PC-3 (cell line): ENCODE measurements at regions not wholly inside any gene's neighbourhood (a gene's known extent, or its start where the extent isn't known, plus 50 kb on each side); places are given as distances from the start of the nearest gene placed in this dataset.

ENCODE experiments used
- ATAC-seq: fragments of 200-7000 bp; cut with Tn5 transposase; 2 replicates; pipeline ENCODE4 v1.9.1; 2020; ENCODE audit warnings: mild to moderate bottlenecking, moderate library complexity
- BruUV-seq: library from RNA; stranded (reverse); fragments of 400-500 nt; replicated peaks from 2 replicates; lab custom pipeline; 2021; lab: Mats Ljungman, UMichigan
- CTCF ChIA-PET: fragments of 300-600 bp; sonication (Branson Sonifier 250); formaldehyde crosslinking; loops from one replicate; lab custom pipeline; 2022; ENCODE audit warnings: antibody characterized with exemption; lab: Charles Lee
- POLR2A ChIA-PET: fragments of 300-600 bp; sonication (Branson Sonifier 250); formaldehyde crosslinking; loops from one replicate; lab custom pipeline; 2022; ENCODE audit warnings: antibody characterized with exemption; ENCODE audit not compliant: unreplicated experiment; lab: Charles Lee
- DNase-seq: peaks from one replicate; pipeline ENCODE4 v3.0.0-alpha.2; 2015
- H2AFZ ChIP-seq: fragments of 300-600 bp; sonication (generic); 2 replicates; pipeline ENCODE4 v1.6.0; 2016; ENCODE audit warnings: antibody characterized with exemption, low read length
- H3F3A ChIP-seq: fragments of 300-600 bp; sonication (generic); one replicate; pipeline ENCODE4 v1.6.0; 2017; ENCODE audit warnings: antibody characterized with exemption, low read length, control low read depth, mild to moderate bottlenecking; ENCODE audit not compliant: unreplicated experiment
- H3K27ac ChIP-seq: fragments of 300-600 bp; sonication (generic); 2 replicates; pipeline ENCODE4 v1.5.1; 2016; ENCODE audit warnings: mild to moderate bottlenecking, low read length
- H3K27me3 ChIP-seq: fragments of 300-600 bp; sonication (generic); 2 replicates; pipeline ENCODE4 v1.6.1; 2016; ENCODE audit warnings: low read length, mixed read lengths
- H3K36me3 ChIP-seq: fragments of 300-600 bp; sonication (generic); 2 replicates; pipeline ENCODE4 v1.6.1; 2016; ENCODE audit warnings: low read depth, mixed run types, low read length, mixed read lengths
- H3K4me1 ChIP-seq: fragments of 300-600 bp; sonication (generic); 2 replicates; pipeline ENCODE4 v1.5.1; 2016; ENCODE audit warnings: low read length; ENCODE audit not compliant: insufficient read depth
- H3K4me2 ChIP-seq: fragments of 300-600 bp; sonication (generic); 2 replicates; pipeline ENCODE4 v1.6.0; 2016; ENCODE audit warnings: low read length
- H3K4me3 ChIP-seq: fragments of 300-600 bp; sonication (generic); 2 replicates; pipeline ENCODE4 v1.5.1; 2016; ENCODE audit warnings: mild to moderate bottlenecking, low read length, mixed read lengths
- H3K79me2 ChIP-seq: fragments of 300-600 bp; sonication (generic); 2 replicates; pipeline ENCODE4 v1.6.1; 2017; ENCODE audit warnings: low read length, mixed read lengths
- H3K9ac ChIP-seq: fragments of 300-600 bp; sonication (generic); 2 replicates; pipeline ENCODE4 v1.6.0; 2016; ENCODE audit warnings: mild to moderate bottlenecking, low read length
- H3K9me2 ChIP-seq: fragments of 300-600 bp; sonication (generic); replicated peaks from 2 replicates; pipeline ENCODE4 v1.6.1; 2016; ENCODE audit warnings: mixed run types, low read length, mixed read lengths
- H3K9me3 ChIP-seq: fragments of 300-600 bp; sonication (generic); 2 replicates; pipeline ENCODE4 v1.6.1; 2016; ENCODE audit warnings: low read length, mixed read lengths
- H4K20me1 ChIP-seq: fragments of 300-600 bp; sonication (generic); 2 replicates; pipeline ENCODE4 v1.6.1; 2016; ENCODE audit warnings: low read length, mixed read lengths
- EZH2 ChIP-seq: fragments of 300-600 bp; sonication (generic); IDR thresholded peaks from one replicate; pipeline ENCODE4 v1.6.1; 2017; ENCODE audit warnings: antibody characterized with exemption, mild to moderate bottlenecking, low read length; ENCODE audit not compliant: unreplicated experiment
- EZH2phosphoT487 ChIP-seq: fragments of 300-600 bp; sonication (generic); IDR thresholded peaks from 2 replicates; pipeline ENCODE4 v1.6.1; 2018; ENCODE audit warnings: mild to moderate bottlenecking, antibody characterized with exemption, low read length, borderline replicate concordance
- intact Hi-C: fragments of 100-400 bp; cut with micrococcal nuclease; formaldehyde crosslinking; loops from 2 replicates; pipeline ENCODE4 v1.9.0; 2023
- TF ChIP-seq, protein P1 (sequence below): fragments of 300-600 bp; sonication (generic); conservative IDR thresholded peaks from 2 replicates; pipeline ENCODE4 v1.5.1; 2017; ENCODE audit warnings: antibody characterized with exemption, low read depth, mild to moderate bottlenecking, low read length

DNA sequence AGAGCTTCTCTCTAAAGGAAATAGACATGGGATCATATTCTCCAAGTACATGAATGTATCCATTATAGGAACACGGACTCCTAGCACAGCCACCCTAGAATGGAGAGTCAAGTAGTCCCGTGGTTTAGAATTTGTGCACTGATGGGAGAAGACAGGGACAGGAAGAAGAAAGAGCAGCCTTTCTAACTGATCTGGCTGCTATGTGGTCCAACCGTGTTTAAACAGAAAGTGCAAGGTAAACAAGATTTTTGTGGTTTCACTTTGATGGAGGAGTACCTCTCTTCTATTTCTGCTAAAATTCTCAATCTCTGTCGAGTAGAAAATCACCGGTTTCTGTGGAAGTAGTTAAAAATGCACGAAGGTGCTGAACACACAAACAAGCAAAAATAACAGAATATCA lies 171.3 kb downstream of the ST8SIA4 start:
- no peaks in the 10 kb centered on the region for H3K36me3 ChIP-seq
- H3K9ac ChIP-seq: no peak overlapping the region
- TF ChIP-seq, protein P1, sequence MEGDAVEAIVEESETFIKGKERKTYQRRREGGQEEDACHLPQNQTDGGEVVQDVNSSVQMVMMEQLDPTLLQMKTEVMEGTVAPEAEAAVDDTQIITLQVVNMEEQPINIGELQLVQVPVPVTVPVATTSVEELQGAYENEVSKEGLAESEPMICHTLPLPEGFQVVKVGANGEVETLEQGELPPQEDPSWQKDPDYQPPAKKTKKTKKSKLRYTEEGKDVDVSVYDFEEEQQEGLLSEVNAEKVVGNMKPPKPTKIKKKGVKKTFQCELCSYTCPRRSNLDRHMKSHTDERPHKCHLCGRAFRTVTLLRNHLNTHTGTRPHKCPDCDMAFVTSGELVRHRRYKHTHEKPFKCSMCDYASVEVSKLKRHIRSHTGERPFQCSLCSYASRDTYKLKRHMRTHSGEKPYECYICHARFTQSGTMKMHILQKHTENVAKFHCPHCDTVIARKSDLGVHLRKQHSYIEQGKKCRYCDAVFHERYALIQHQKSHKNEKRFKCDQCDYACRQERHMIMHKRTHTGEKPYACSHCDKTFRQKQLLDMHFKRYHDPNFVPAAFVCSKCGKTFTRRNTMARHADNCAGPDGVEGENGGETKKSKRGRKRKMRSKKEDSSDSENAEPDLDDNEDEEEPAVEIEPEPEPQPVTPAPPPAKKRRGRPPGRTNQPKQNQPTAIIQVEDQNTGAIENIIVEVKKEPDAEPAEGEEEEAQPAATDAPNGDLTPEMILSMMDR: no peak
- TF ChIP-seq EZH2 (no peak), EZH2phosphoT487 (no peak)
- DNase-seq (peak; percentile 17), ATAC-seq (peak; percentile 61)
- no TSS peak for BruUV-seq
- H3F3A ChIP-seq: no peaks in the 10 kb centered on the region
- ChIA-PET CTCF (no interaction called here), POLR2A (no interaction called here)
- H3K79me2 ChIP-seq: no peaks in the 10 kb centered on the region
- no peaks in the 10 kb centered on the region for H4K20me1 ChIP-seq
- H3K4me3 ChIP-seq: peak overlapping the region; percentile 38; the same call in 1 of the 2 replicates
- H2AFZ ChIP-seq: peak overlapping the region; percentile 51
- H3K4me1 ChIP-seq: no peaks in the 10 kb centered on the region
- no peaks in the 10 kb centered on the region for H3K27me3 ChIP-seq
- intact Hi-C loops: no loop called here
- peak overlapping the region; percentile 55 for H3K4me2 ChIP-seq
- H3K27ac ChIP-seq: no peak overlapping the region
- no peaks in the 10 kb centered on the region for H3K9me2 ChIP-seq
- no peaks in the 10 kb centered on the region for H3K9me3 ChIP-seq

DNA sequence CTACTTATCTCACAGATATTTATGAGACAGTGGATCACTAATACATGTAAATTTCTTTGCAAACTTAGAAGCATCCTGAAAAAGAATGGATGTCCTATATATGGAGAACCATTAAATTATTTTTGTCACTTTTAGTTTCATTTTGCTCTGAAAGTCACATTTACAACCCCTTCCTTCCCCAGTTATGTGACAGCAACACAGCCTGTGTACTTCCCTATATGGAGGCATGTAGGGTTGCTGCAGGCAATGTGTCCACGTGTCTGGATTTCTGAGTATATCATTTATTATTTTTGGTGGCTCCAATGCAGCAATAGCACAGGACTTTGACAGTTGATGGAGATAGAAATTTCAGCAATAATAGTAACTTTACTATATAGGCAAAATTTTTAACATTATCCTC lies 156.4 kb downstream of the ST8SIA4 start:
- DNase-seq: no peak
- Histone ChIP-seq H3K27ac (no peak overlapping the region), H3K4me1 (no peaks in the 10 kb centered on the region), H3K27me3 (0 out of 2 replicates have a peak, but pooled peaks cover 2% of the 10 kb centered on the region), H3K9ac (no peak overlapping the region), H3K9me2 (no peaks in the 10 kb centered on the region), H3K79me2 (no peaks in the 10 kb centered on the region), H3K4me2 (no peak overlapping the region), H3K4me3 (no peak overlapping the region), H3F3A (no peaks in the 10 kb centered on the region), H4K20me1 (no peaks in the 10 kb centered on the region), H2AFZ (no peak overlapping the region), H3K36me3 (no peaks in the 10 kb centered on the region), H3K9me3 (no peaks in the 10 kb centered on the region)
- intact Hi-C loops: no loop called here
- no peak for ATAC-seq
- BruUV-seq: no TSS peak
- TF ChIP-seq EZH2: no peak
- POLR2A ChIA-PET: no interaction called here
- CTCF ChIA-PET: no interaction called here

DNA sequence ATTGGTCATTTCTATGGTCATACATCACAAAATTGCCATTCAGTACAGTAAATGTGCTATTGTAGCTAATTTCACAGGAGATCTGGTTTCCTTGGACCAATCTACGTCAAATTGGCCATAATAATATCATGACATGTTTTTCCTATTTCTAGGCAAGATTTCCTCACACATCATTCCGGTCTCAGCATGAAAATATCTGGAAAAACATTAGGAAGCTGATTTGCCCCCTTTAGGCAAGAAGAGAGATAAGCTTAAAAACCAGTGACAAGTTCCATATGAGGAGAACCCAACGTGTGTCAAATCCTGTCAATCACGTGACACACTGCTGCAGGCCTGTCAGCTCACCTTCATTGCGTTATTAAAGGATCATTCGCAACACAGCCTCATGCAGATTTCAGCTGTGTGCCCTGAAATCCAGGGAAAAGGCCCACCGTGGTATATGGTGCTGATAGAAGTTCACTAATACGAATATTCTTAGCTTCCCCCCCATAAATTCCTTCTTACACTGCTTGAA lies 153.3 kb downstream of the ST8SIA4 start:
- ChIA-PET POLR2A (no interaction called here), CTCF (no interaction called here)
- no TSS peak for BruUV-seq
- Histone ChIP-seq H3K9me2 (no peaks in the 10 kb centered on the region), H4K20me1 (no peaks in the 10 kb centered on the region), H2AFZ (no peak overlapping the region), H3F3A (no peaks in the 10 kb centered on the region), H3K9me3 (no peaks in the 10 kb centered on the region), H3K36me3 (no peaks in the 10 kb centered on the region), H3K4me3 (no peak overlapping the region), H3K4me2 (no peak overlapping the region), H3K27me3 (no peaks in the 10 kb centered on the region), H3K9ac (no peak overlapping the region), H3K27ac (no peak overlapping the region), H3K4me1 (no peaks in the 10 kb centered on the region), H3K79me2 (no peaks in the 10 kb centered on the region)
- no peak for DNase-seq
- TF ChIP-seq, protein P1: no peak
- no peak for TF ChIP-seq EZH2
- TF ChIP-seq EZH2phosphoT487: no peak
- ATAC-seq: peak; percentile 20; the same call in 1 of the 2 replicates
- intact Hi-C loops: no loop called here
